HepG2 (cell line): ENCODE measurements at regions not wholly inside any gene's neighbourhood (a gene's known extent, or its start where the extent isn't known, plus 50 kb on each side); places are given as distances from the start of the nearest gene placed in this dataset.
A peak's percentile ranks its signal among the peaks of the same experiment; 100 is the strongest.

Source experiments
- IKZF4 ChIP-seq: sonication (generic); formaldehyde crosslinking; IDR thresholded peaks from 2 replicates; pipeline ENCODE4 v1.5.1; 2020; ENCODE audit warnings: borderline replicate concordance, mild to moderate bottlenecking, low read depth, missing genetic modification reagents; ENCODE audit errors: not compliant biosample characterization
- PPARG ChIP-seq: conservative IDR thresholded peaks from 2 replicates; pipeline ENCODE4 v1.6.1; 2016; ENCODE audit warnings: missing biosample characterization, missing genetic modification reagents
- PTBP1 ChIP-seq: fragments of 200-400 bp; formaldehyde crosslinking; IDR thresholded peaks from 2 replicates; pipeline ENCODE4 v1.6.1; 2018; ENCODE audit warnings: low read length, low read depth; ENCODE audit not compliant: poor library complexity, severe bottlenecking
- SMAD3 ChIP-seq: sonication (generic); formaldehyde crosslinking; IDR thresholded peaks from 2 replicates; pipeline ENCODE4 v1.4.0; 2020; ENCODE audit warnings: missing genetic modification reagents
- SMARCC2 ChIP-seq: fragments of 450-650 bp; IDR thresholded peaks from 2 replicates; pipeline ENCODE4 v1.6.1; 2017; ENCODE audit warnings: antibody characterized with exemption, mild to moderate bottlenecking
- THAP11 ChIP-seq: IDR thresholded peaks from 2 replicates; pipeline ENCODE4 v1.6.1; 2016; ENCODE audit warnings: missing biosample characterization, missing genetic modification reagents
- ZBTB3 ChIP-seq: sonication (generic); formaldehyde crosslinking; IDR thresholded peaks from 2 replicates; pipeline ENCODE4 v1.4.0; 2020; ENCODE audit warnings: low read depth, mild to moderate bottlenecking, moderate library complexity, missing genetic modification reagents, borderline replicate concordance
- ZNF232 ChIP-seq: sonication (generic); formaldehyde crosslinking; IDR thresholded peaks from 2 replicates; pipeline ENCODE4 v1.4.0; 2020; ENCODE audit warnings: missing genetic modification reagents, borderline replicate concordance
- ZNF251 ChIP-seq: sonication (generic); formaldehyde crosslinking; IDR thresholded peaks from 2 replicates; pipeline ENCODE4 v1.9.0; 2021; ENCODE audit warnings: mild to moderate bottlenecking, missing genetic modification reagents
- ZNF501 ChIP-seq: sonication (generic); formaldehyde crosslinking; IDR thresholded peaks from 2 replicates; pipeline ENCODE4 v1.5.1; 2020; ENCODE audit warnings: mild to moderate bottlenecking, moderate library complexity, missing genetic modification reagents
- TF ChIP-seq, protein P1 (sequence below): IDR thresholded peaks from 2 replicates; pipeline ENCODE4 v1.4.0; 2020; ENCODE audit warnings: mild to moderate bottlenecking, missing genetic modification reagents
- TF ChIP-seq, protein P2 (sequence below): fragments of 450-650 bp; IDR thresholded peaks from 2 replicates; pipeline ENCODE4 v1.6.1; 2016
- TF ChIP-seq, protein P3 (sequence below): IDR thresholded peaks from 2 replicates; pipeline ENCODE4 v1.6.1; 2016; ENCODE audit warnings: mild to moderate bottlenecking
- TF ChIP-seq, protein P4 (sequence below): sonication (generic); formaldehyde crosslinking; IDR thresholded peaks from 2 replicates; pipeline ENCODE4 v1.4.0; 2020; ENCODE audit warnings: missing genetic modification reagents, borderline replicate concordance
- TF ChIP-seq, protein P5 (sequence below): sonication (generic); formaldehyde crosslinking; IDR thresholded peaks from 2 replicates; pipeline ENCODE4 v1.8.1; 2023; ENCODE audit warnings: mild to moderate bottlenecking, missing genetic modification reagents

DNA sequence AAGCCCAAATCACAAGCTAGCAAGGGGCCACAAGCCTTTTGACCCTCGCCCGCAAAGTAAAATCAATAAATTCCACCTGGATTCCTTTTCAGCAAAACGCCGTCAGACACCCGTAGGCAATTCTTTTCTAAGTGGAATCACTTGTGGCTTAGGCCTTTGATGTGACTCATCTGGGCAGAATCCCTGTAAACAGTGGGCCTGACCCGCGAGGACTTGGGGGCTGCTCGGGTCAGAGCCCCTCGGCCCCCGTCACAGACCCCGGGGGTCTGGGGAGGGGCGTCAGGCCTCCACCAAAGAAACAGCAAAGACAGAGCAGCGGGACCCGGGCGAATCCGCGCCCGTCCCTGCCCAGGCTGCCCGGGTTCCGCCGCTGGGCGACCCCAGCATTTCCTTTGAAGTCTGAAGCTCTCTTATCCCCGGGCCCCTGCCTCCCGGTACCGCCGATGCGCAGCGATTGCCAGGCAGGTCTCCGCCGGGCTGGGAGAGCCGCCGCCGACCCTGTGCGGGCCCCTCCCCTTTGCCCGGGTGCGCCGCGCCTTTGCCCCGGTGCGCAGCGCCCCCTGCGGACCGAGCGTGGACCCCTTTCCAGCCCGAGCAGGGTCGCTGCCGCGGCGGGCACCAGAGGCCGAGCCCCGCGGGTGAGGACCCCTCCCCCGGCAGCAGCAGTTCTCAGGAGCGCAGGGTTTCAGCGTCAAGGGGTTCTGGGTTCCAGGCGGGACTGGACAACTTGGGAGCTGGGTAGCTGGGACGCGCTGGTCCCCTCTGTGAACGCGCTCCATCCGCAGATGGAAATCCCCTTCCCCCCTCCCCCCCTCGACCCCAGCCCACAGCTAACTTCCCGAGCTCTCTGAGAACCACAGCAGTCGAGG is 178.3 kb downstream of the UACA start (continued):
- no peak for TF ChIP-seq SMARCC2
- TF ChIP-seq THAP11, result 0 out of 2 replicates have a peak, but pooled peaks have one; percentile 16
- TF ChIP-seq, protein P1, sequence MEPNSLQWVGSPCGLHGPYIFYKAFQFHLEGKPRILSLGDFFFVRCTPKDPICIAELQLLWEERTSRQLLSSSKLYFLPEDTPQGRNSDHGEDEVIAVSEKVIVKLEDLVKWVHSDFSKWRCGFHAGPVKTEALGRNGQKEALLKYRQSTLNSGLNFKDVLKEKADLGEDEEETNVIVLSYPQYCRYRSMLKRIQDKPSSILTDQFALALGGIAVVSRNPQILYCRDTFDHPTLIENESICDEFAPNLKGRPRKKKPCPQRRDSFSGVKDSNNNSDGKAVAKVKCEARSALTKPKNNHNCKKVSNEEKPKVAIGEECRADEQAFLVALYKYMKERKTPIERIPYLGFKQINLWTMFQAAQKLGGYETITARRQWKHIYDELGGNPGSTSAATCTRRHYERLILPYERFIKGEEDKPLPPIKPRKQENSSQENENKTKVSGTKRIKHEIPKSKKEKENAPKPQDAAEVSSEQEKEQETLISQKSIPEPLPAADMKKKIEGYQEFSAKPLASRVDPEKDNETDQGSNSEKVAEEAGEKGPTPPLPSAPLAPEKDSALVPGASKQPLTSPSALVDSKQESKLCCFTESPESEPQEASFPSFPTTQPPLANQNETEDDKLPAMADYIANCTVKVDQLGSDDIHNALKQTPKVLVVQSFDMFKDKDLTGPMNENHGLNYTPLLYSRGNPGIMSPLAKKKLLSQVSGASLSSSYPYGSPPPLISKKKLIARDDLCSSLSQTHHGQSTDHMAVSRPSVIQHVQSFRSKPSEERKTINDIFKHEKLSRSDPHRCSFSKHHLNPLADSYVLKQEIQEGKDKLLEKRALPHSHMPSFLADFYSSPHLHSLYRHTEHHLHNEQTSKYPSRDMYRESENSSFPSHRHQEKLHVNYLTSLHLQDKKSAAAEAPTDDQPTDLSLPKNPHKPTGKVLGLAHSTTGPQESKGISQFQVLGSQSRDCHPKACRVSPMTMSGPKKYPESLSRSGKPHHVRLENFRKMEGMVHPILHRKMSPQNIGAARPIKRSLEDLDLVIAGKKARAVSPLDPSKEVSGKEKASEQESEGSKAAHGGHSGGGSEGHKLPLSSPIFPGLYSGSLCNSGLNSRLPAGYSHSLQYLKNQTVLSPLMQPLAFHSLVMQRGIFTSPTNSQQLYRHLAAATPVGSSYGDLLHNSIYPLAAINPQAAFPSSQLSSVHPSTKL (CRISPR knock-in tag), result peak; percentile 80
- TF ChIP-seq PTBP1, result no peak
- no peak for TF ChIP-seq ZBTB3
- TF ChIP-seq, protein P2, sequence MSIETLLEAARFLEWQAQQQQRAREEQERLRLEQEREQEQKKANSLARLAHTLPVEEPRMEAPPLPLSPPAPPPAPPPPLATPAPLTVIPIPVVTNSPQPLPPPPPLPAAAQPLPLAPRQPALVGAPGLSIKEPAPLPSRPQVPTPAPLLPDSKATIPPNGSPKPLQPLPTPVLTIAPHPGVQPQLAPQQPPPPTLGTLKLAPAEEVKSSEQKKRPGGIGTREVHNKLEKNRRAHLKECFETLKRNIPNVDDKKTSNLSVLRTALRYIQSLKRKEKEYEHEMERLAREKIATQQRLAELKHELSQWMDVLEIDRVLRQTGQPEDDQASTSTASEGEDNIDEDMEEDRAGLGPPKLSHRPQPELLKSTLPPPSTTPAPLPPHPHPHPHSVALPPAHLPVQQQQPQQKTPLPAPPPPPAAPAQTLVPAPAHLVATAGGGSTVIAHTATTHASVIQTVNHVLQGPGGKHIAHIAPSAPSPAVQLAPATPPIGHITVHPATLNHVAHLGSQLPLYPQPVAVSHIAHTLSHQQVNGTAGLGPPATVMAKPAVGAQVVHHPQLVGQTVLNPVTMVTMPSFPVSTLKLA, result no peak
- 0 out of 2 replicates have a peak, but pooled peaks have one; percentile 10 for TF ChIP-seq PPARG (CRISPR knock-in tag)
- TF ChIP-seq, protein P3, sequence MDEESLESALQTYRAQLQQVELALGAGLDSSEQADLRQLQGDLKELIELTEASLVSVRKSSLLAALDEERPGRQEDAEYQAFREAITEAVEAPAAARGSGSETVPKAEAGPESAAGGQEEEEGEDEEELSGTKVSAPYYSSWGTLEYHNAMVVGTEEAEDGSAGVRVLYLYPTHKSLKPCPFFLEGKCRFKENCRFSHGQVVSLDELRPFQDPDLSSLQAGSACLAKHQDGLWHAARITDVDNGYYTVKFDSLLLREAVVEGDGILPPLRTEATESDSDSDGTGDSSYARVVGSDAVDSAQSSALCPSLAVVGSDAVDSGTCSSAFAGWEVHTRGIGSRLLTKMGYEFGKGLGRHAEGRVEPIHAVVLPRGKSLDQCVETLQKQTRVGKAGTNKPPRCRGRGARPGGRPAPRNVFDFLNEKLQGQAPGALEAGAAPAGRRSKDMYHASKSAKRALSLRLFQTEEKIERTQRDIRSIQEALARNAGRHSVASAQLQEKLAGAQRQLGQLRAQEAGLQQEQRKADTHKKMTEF (CRISPR knock-in tag), result 0 out of 2 replicates have a peak, but pooled peaks have one; percentile 38
- TF ChIP-seq SMAD3 (CRISPR knock-in tag), result no peak
- no peak for TF ChIP-seq ZNF232 (CRISPR knock-in tag)
- TF ChIP-seq, protein P4, sequence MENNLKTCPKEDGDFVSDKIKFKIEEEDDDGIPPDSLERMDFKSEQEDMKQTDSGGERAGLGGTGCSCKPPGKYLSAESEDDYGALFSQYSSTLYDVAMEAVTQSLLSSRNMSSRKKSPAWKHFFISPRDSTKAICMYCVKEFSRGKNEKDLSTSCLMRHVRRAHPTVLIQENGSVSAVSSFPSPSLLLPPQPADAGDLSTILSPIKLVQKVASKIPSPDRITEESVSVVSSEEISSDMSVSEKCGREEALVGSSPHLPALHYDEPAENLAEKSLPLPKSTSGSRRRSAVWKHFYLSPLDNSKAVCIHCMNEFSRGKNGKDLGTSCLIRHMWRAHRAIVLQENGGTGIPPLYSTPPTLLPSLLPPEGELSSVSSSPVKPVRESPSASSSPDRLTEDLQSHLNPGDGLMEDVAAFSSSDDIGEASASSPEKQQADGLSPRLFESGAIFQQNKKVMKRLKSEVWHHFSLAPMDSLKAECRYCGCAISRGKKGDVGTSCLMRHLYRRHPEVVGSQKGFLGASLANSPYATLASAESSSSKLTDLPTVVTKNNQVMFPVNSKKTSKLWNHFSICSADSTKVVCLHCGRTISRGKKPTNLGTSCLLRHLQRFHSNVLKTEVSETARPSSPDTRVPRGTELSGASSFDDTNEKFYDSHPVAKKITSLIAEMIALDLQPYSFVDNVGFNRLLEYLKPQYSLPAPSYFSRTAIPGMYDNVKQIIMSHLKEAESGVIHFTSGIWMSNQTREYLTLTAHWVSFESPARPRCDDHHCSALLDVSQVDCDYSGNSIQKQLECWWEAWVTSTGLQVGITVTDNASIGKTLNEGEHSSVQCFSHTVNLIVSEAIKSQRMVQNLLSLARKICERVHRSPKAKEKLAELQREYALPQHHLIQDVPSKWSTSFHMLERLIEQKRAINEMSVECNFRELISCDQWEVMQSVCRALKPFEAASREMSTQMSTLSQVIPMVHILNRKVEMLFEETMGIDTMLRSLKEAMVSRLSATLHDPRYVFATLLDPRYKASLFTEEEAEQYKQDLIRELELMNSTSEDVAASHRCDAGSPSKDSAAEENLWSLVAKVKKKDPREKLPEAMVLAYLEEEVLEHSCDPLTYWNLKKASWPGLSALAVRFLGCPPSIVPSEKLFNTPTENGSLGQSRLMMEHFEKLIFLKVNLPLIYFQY (CRISPR knock-in tag), result peak; percentile 51; the same call in 1 of the 2 replicates
- no peak for TF ChIP-seq IKZF4 (CRISPR knock-in tag)
- peak; percentile 41; the same call in 1 of the 2 replicates for TF ChIP-seq ZNF501 (CRISPR knock-in tag)
- TF ChIP-seq ZNF251 (CRISPR knock-in tag), result no peak
- TF ChIP-seq, protein P5, sequence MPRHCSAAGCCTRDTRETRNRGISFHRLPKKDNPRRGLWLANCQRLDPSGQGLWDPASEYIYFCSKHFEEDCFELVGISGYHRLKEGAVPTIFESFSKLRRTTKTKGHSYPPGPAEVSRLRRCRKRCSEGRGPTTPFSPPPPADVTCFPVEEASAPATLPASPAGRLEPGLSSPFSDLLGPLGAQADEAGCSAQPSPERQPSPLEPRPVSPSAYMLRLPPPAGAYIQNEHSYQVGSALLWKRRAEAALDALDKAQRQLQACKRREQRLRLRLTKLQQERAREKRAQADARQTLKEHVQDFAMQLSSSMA, result no peak
